HepG2 (cell line): ENCODE measurements at regions not wholly inside any gene's neighbourhood (a gene's known extent, or its start where the extent isn't known, plus 50 kb on each side); places are given as distances from the start of the nearest gene placed in this dataset.

Experiments used
- ATAC-seq: fragments of 200-7000 bp; cut with Tn5 transposase; 3 replicates; pipeline ENCODE4 v1.9.1; 2020; ENCODE audit warnings: mild to moderate bottlenecking, moderate library complexity
- BruUV-seq: library from RNA; stranded (reverse); fragments of 400-500 nt; replicated peaks from 2 replicates; lab custom pipeline; 2021; lab: Mats Ljungman, UMichigan
- CTCF ChIA-PET: fragments of 300-600 bp; formaldehyde crosslinking; extraction: SDS; loops from one replicate; lab custom pipeline; 2021; ENCODE audit warnings: low total read pairs, inconsistent platforms, low intra/inter-chr PET ratio; lab: Yijun Ruan, JAX
- POLR2A ChIA-PET: fragments of 350-600 bp; sonication (Branson Sonifier 250); formaldehyde crosslinking; loops from one replicate; lab custom pipeline; 2020; ENCODE audit warnings: antibody characterized with exemption, inconsistent platforms; lab: Yijun Ruan, JAX
- DNase-seq: peaks from one replicate; pipeline ENCODE4 v3.0.0-alpha.2; 2015; ENCODE audit warnings: low spot score
- FAIRE-seq: peaks from 3 replicates; lab custom pipeline; 2011; peaks lifted over from hg19 to GRCh38; lab: Jason Lieb, UNC
- H2AFZ ChIP-seq: one replicate; pipeline ENCODE4 v1.6.1; 2011; ENCODE audit warnings: low read length, inconsistent platforms
- H3K27ac ChIP-seq: fragments of 300-600 bp; 3 replicates; pipeline ENCODE4 v1.8.0; 2011; ENCODE audit warnings: mixed run types, mild to moderate bottlenecking, mixed read lengths, low read length, inconsistent platforms; ENCODE audit not compliant: insufficient read depth; ENCODE audit errors: extremely low read length
- H3K27me3 ChIP-seq, 2 experiments: fragments of 200-600 bp in 1 of 2; 2 replicates in 1 of 2; 3 replicates in 1 of 2; pipeline versions ENCODE4 v1.6.0 to v1.8.0; 2011; ENCODE audit warnings: low read length in 2 of 2, mild to moderate bottlenecking in 2 of 2, moderate library complexity in 2 of 2, inconsistent platforms in 1 of 2; ENCODE audit not compliant: insufficient read depth in 2 of 2, control insufficient read depth in 1 of 2
- H3K36me3 ChIP-seq, 2 experiments: fragments of 200-600 bp in 1 of 2; replicated peaks in 1 of 2; 2 replicates in 1 of 2; 3 replicates in 1 of 2; pipeline versions ENCODE4 v1.5.1 to v1.8.0; 2011; ENCODE audit warnings: low read length in 2 of 2, inconsistent platforms in 1 of 2; ENCODE audit not compliant: insufficient read depth in 2 of 2, control insufficient read depth in 1 of 2
- H3K4me1 ChIP-seq: 2 replicates; pipeline ENCODE4 v1.5.1; 2012; ENCODE audit warnings: low read length, inconsistent platforms; ENCODE audit not compliant: insufficient read depth
- H3K4me2 ChIP-seq: 2 replicates; pipeline ENCODE4 v1.6.0; 2011; ENCODE audit warnings: low read depth, low read length, inconsistent platforms
- H3K4me3 ChIP-seq, 3 experiments: fragments of 200-600 bp in 1 of 3; sonication (generic), shearing (Covaris generic) in 1 of 3; replicated peaks in 1 of 3; 2 replicates each; pipeline ENCODE4 v1.5.1; 2011 to 2016; ENCODE audit warnings: low read length in 3 of 3, inconsistent platforms in 2 of 3, low read depth in 2 of 3, mild to moderate bottlenecking in 2 of 3, control low read depth in 1 of 3, mixed read lengths in 1 of 3; ENCODE audit not compliant: insufficient read depth in 1 of 3
- H3K79me2 ChIP-seq: one replicate; pipeline ENCODE4 v1.6.1; 2011; ENCODE audit warnings: low read length, inconsistent platforms; ENCODE audit not compliant: insufficient read depth
- H3K9ac ChIP-seq: 2 replicates; pipeline ENCODE4 v1.6.0; 2011; ENCODE audit warnings: mild to moderate bottlenecking, low read depth, low read length, inconsistent platforms; ENCODE audit not compliant: insufficient read depth
- H3K9me3 ChIP-seq: 2 replicates; pipeline ENCODE4 v1.5.1; 2012; ENCODE audit warnings: mild to moderate bottlenecking, low read length
- H4K20me1 ChIP-seq: 2 replicates; pipeline ENCODE4 v1.6.0; 2011; ENCODE audit warnings: inconsistent platforms, mild to moderate bottlenecking, low read length, moderate library complexity; ENCODE audit not compliant: insufficient read depth
- ARNT ChIP-seq: fragments of 450-650 bp; IDR thresholded peaks from 2 replicates; pipeline ENCODE4 v1.6.1; 2017
- HCFC1 ChIP-seq: fragments of 150-350 bp; IDR thresholded peaks from 2 replicates; pipeline ENCODE4 v1.6.1; 2014; ENCODE audit warnings: low read depth, low read length
- HNRNPL ChIP-seq: fragments of 200-400 bp; formaldehyde crosslinking; IDR thresholded peaks from 2 replicates; pipeline ENCODE4 v1.6.1; 2017; ENCODE audit warnings: mild to moderate bottlenecking, low read depth, low read length
- NCOR1 ChIP-seq: fragments of 200-600 bp; sonication (generic); IDR thresholded peaks from 2 replicates; pipeline ENCODE4 v1.7.0; 2017; ENCODE audit warnings: antibody characterized with exemption, low read length, borderline replicate concordance
- ZNF451 ChIP-seq: sonication (generic); formaldehyde crosslinking; IDR thresholded peaks from 2 replicates; pipeline ENCODE4 v1.5.0; 2020; ENCODE audit warnings: mild to moderate bottlenecking, missing genetic modification reagents
- ZNF720 ChIP-seq: sonication (generic); formaldehyde crosslinking; IDR thresholded peaks from 2 replicates; pipeline ENCODE4 v1.4.0; 2020; ENCODE audit warnings: missing genetic modification reagents
- ZNF775 ChIP-seq: sonication (generic); formaldehyde crosslinking; IDR thresholded peaks from 2 replicates; pipeline ENCODE4 v1.4.0; 2020; ENCODE audit warnings: missing genetic modification reagents, mild to moderate bottlenecking, moderate library complexity, borderline replicate concordance
- ZNF781 ChIP-seq: sonication (generic); formaldehyde crosslinking; IDR thresholded peaks from 2 replicates; pipeline ENCODE4 v1.5.1; 2020; ENCODE audit warnings: borderline replicate concordance, mild to moderate bottlenecking, missing genetic modification reagents; ENCODE audit errors: not compliant biosample characterization
- ZNF816 ChIP-seq: sonication (generic); formaldehyde crosslinking; IDR thresholded peaks from 2 replicates; pipeline ENCODE4 v1.8.0; 2022; ENCODE audit warnings: missing genetic modification reagents, mild to moderate bottlenecking, borderline replicate concordance
- ZNF839 ChIP-seq: sonication (generic); formaldehyde crosslinking; IDR thresholded peaks from 2 replicates; pipeline ENCODE4 v1.4.0; 2020; ENCODE audit warnings: missing genetic modification reagents, mild to moderate bottlenecking, borderline replicate concordance
- WGBS: methylation state at CpG from one replicate; pipeline ENCODE4 v1.1.6; 2017; ENCODE audit warnings: low lambda C conversion rate; 5-methylcytosine and 5-hydroxymethylcytosine counted together
- in situ Hi-C: cut with HindIII; loops from 2 replicates; pipeline ENCODE4 v1.10.0; 2017; ENCODE audit warnings: low pct_unique_long_range_greater_than_20kb; ENCODE audit not compliant: extremely low pct_ligation_motif_present
- intact Hi-C: fragments of 100-400 bp; cut with micrococcal nuclease; formaldehyde crosslinking; loops from one replicate; pipeline ENCODE4 v1.10.0; 2022; ENCODE audit not compliant: unreplicated experiment

DNA sequence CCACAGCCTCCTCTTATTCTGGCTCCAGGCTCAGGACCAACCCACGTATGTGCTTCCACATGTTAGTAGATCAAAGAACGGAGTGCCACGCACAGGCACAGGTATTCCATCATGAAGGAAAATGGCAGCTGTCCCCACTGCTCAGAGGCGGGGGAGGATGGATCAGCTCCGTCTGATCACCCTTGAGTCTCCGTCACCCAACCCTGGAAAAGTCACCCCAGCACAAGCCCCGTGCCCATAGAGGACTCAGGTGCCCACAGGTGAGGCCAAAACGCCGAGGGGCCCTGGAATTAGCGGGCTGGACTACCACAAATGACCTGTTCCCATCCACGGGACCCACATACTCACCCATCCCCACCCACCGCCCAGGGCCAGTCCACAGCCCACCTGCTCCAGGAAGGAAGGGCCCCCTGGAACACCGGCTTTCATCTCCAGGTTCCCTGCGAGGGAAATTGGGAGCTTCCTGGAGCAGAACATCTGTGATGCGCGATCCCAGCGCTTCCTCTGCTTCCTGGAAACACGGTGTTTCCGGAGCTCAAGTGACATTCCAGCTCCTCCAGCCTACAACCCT is 120.5 kb upstream of the SPACA7 start:
- peaks cover 5% of the 10 kb centered on the region; the same call in 1 of the 2 replicates for H4K20me1 ChIP-seq
- no peaks in the 10 kb centered on the region for H3K79me2 ChIP-seq
- no peak overlapping the region for H3K4me3 ChIP-seq
- no peak overlapping the region for H2AFZ ChIP-seq
- no peak overlapping the region for H3K27ac ChIP-seq
- WGBS: 18% methylated on average over 14 of the region's 19 CpGs
- CTCF ChIA-PET: no interaction called here
- no TSS peak for BruUV-seq
- in situ Hi-C loops (no loop called here), intact Hi-C loops (no loop called here)
- DNase-seq: no peak
- no peaks in the 10 kb centered on the region for H3K36me3 ChIP-seq
- TF ChIP-seq ZNF839 (CRISPR knock-in tag) (no peak), NCOR1 (no peak), HNRNPL (no peak), ZNF781 (no peak), ARNT (no peak), ZNF816 (CRISPR knock-in tag) (no peak), HCFC1 (no peak), ZNF775 (no peak)
- no peak overlapping the region for H3K9ac ChIP-seq
- no peak for ATAC-seq
- POLR2A ChIA-PET: no interaction called here
- no peak for FAIRE-seq
- no peaks in the 10 kb centered on the region for H3K9me3 ChIP-seq
- H3K4me2 ChIP-seq: no peak overlapping the region
- H3K27me3 ChIP-seq: peaks cover 11 to 82% of the 10 kb centered on the region in 2 experiments; a peak in 3 of 5 replicates
- no peaks in the 10 kb centered on the region for H3K4me1 ChIP-seq

- Histone ChIP-seq H4K20me1 (peaks cover 5% of the 10 kb centered on the region; the same call in 1 of the 2 replicates), H3K9me3 (no peaks in the 10 kb centered on the region), H3K27ac (no peak overlapping the region), H2AFZ (no peak overlapping the region), H3K4me3 (no peak overlapping the region), H3K27me3 (peaks cover 11 to 80% of the 10 kb centered on the region in 2 experiments; a peak in 3 of 5 replicates), H3K4me1 (no peaks in the 10 kb centered on the region), H3K9ac (no peak overlapping the region), H3K4me2 (no peak overlapping the region)
- CTCF ChIA-PET: no interaction called here
- 10% methylated on average over 4 of the region's 12 CpGs for WGBS
- intact Hi-C loops: no loop called here
- DNase-seq: no peak
- no peak for FAIRE-seq
- BruUV-seq: no TSS peak
- no peak for TF ChIP-seq ZNF720 (CRISPR knock-in tag)
- TF ChIP-seq ZNF451 (CRISPR knock-in tag): no peak
- TF ChIP-seq, all 625 proteins: peak for 0
- POLR2A ChIA-PET: no interaction called here
- no peaks in the 10 kb centered on the region for H3K36me3 ChIP-seq
- no peak for ATAC-seq
- in situ Hi-C loops: no loop called here
- no peaks in the 10 kb centered on the region for H3K79me2 ChIP-seq
These were observed 119.2 kb upstream of the SPACA7 start for GRCh38 chr13:112256716-112257494.
